H1 (cell line): ENCODE measurements at regions not wholly inside any gene's neighbourhood (a gene's known extent, or its start where the extent isn't known, plus 50 kb on each side); places are given as distances from the start of the nearest gene placed in this dataset.

Experiments used
- CBX8 ChIP-seq: fragments of 300-800, 300-1000 bp; sonication (generic); IDR thresholded peaks from 2 replicates; pipeline ENCODE4 v1.7.1; 2016; ENCODE audit warnings: low read depth, low read length, borderline replicate concordance
- CHD2 ChIP-seq: IDR thresholded peaks from 2 replicates; pipeline ENCODE4 v1.6.1; 2012; ENCODE audit warnings: low read length, improper control_type of control experiment
- CTBP2 ChIP-seq: IDR thresholded peaks from 2 replicates; pipeline ENCODE4 v1.7.0; 2011; ENCODE audit warnings: borderline replicate concordance, mild to moderate bottlenecking, moderate library complexity, mixed read lengths, low read length; ENCODE audit not compliant: insufficient read depth, insufficient read length
- GTF2F1 ChIP-seq: IDR thresholded peaks from 2 replicates; pipeline ENCODE4 v1.6.1; 2012; ENCODE audit warnings: low read depth, low read length, improper control_type of control experiment, borderline replicate concordance
- HDAC2 ChIP-seq, 2 experiments: fragments of 300-600 bp in 1 of 2; sonication (generic) in 1 of 2; IDR thresholded peaks; 2 replicates each; pipeline ENCODE4 v1.6.1; 2011 to 2012; ENCODE audit warnings: low read depth in 2 of 2, low read length in 2 of 2, mild to moderate bottlenecking in 2 of 2, moderate library complexity in 2 of 2, borderline replicate concordance in 1 of 2, inconsistent platforms in 1 of 2
- HDAC6 ChIP-seq: IDR thresholded peaks from one replicate; pipeline ENCODE4 v1.7.1; 2012; ENCODE audit warnings: low read depth, mild to moderate bottlenecking, inconsistent platforms, low read length, moderate library complexity
- JUND ChIP-seq: IDR thresholded peaks from 2 replicates; pipeline ENCODE4 v1.6.1; 2011; ENCODE audit warnings: mild to moderate bottlenecking, improper control_type of control experiment, low read length
- SP2 ChIP-seq: IDR thresholded peaks from 2 replicates; pipeline ENCODE4 v1.6.1; 2012; ENCODE audit warnings: mild to moderate bottlenecking, low read length, inconsistent platforms
- TAF7 ChIP-seq: optimal IDR thresholded peaks from 2 replicates; pipeline ENCODE3; 2011; ENCODE audit warnings: low read depth, mild to moderate bottlenecking, inconsistent platforms, low read length, moderate library complexity, borderline replicate concordance
- TF ChIP-seq, protein P1 (sequence below): fragments of 300-600 bp; sonication (generic); IDR thresholded peaks from 2 replicates; pipeline ENCODE4 v1.7.1; 2012; ENCODE audit warnings: low read length, moderate library complexity, mild to moderate bottlenecking, inconsistent platforms; ENCODE audit not compliant: insufficient replicate concordance

DNA sequence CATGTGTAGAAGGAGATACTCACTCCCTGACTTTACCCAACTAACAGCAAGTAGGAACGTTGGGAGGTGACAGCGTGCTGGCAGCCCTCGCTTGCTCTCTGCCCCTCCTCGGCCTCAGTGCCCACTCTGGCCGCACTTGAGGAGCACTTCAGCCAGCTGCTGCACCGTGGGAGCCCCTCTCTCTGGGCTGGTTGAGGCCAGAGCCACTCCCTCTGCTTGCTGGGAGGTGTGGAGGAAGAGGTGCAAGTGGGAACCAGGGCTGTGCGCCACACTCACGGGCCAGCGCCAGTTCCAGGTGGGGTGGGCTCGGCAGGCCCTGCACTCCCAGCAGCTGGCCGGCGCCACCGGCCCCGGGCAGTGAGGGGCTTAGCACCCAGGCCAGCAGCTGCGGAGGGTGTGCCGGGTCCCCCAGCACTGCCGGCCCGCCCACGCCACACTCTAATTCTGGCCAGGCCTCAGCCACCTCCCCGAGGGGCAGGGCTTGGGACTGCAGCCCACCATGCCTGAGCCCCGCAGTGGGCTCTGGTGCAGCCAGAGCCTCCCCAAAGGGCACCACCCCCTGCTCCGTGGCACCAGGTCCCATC lies 68.4 kb upstream of the FRMD4B start (continued):
- TF ChIP-seq, protein P1, sequence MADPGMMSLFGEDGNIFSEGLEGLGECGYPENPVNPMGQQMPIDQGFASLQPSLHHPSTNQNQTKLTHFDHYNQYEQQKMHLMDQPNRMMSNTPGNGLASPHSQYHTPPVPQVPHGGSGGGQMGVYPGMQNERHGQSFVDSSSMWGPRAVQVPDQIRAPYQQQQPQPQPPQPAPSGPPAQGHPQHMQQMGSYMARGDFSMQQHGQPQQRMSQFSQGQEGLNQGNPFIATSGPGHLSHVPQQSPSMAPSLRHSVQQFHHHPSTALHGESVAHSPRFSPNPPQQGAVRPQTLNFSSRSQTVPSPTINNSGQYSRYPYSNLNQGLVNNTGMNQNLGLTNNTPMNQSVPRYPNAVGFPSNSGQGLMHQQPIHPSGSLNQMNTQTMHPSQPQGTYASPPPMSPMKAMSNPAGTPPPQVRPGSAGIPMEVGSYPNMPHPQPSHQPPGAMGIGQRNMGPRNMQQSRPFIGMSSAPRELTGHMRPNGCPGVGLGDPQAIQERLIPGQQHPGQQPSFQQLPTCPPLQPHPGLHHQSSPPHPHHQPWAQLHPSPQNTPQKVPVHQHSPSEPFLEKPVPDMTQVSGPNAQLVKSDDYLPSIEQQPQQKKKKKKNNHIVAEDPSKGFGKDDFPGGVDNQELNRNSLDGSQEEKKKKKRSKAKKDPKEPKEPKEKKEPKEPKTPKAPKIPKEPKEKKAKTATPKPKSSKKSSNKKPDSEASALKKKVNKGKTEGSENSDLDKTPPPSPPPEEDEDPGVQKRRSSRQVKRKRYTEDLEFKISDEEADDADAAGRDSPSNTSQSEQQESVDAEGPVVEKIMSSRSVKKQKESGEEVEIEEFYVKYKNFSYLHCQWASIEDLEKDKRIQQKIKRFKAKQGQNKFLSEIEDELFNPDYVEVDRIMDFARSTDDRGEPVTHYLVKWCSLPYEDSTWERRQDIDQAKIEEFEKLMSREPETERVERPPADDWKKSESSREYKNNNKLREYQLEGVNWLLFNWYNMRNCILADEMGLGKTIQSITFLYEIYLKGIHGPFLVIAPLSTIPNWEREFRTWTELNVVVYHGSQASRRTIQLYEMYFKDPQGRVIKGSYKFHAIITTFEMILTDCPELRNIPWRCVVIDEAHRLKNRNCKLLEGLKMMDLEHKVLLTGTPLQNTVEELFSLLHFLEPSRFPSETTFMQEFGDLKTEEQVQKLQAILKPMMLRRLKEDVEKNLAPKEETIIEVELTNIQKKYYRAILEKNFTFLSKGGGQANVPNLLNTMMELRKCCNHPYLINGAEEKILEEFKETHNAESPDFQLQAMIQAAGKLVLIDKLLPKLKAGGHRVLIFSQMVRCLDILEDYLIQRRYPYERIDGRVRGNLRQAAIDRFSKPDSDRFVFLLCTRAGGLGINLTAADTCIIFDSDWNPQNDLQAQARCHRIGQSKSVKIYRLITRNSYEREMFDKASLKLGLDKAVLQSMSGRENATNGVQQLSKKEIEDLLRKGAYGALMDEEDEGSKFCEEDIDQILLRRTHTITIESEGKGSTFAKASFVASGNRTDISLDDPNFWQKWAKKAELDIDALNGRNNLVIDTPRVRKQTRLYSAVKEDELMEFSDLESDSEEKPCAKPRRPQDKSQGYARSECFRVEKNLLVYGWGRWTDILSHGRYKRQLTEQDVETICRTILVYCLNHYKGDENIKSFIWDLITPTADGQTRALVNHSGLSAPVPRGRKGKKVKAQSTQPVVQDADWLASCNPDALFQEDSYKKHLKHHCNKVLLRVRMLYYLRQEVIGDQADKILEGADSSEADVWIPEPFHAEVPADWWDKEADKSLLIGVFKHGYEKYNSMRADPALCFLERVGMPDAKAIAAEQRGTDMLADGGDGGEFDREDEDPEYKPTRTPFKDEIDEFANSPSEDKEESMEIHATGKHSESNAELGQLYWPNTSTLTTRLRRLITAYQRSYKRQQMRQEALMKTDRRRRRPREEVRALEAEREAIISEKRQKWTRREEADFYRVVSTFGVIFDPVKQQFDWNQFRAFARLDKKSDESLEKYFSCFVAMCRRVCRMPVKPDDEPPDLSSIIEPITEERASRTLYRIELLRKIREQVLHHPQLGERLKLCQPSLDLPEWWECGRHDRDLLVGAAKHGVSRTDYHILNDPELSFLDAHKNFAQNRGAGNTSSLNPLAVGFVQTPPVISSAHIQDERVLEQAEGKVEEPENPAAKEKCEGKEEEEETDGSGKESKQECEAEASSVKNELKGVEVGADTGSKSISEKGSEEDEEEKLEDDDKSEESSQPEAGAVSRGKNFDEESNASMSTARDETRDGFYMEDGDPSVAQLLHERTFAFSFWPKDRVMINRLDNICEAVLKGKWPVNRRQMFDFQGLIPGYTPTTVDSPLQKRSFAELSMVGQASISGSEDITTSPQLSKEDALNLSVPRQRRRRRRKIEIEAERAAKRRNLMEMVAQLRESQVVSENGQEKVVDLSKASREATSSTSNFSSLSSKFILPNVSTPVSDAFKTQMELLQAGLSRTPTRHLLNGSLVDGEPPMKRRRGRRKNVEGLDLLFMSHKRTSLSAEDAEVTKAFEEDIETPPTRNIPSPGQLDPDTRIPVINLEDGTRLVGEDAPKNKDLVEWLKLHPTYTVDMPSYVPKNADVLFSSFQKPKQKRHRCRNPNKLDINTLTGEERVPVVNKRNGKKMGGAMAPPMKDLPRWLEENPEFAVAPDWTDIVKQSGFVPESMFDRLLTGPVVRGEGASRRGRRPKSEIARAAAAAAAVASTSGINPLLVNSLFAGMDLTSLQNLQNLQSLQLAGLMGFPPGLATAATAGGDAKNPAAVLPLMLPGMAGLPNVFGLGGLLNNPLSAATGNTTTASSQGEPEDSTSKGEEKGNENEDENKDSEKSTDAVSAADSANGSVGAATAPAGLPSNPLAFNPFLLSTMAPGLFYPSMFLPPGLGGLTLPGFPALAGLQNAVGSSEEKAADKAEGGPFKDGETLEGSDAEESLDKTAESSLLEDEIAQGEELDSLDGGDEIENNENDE: no peak
- TF ChIP-seq GTF2F1 (no peak), SP2 (no peak), TAF7 (no peak), JUND (no peak), CHD2 (no peak), HDAC2 (IDR thresholded peaks at IDR 0.05; ENCODE audit: borderline replicate concordance in 1 of 2, low read depth in 2 of 2, low read length in 2 of 2) (no peak), CBX8 (no peak), CTBP2 (no peak), HDAC6 (no peak)
